ENCODE measurements at regions not wholly inside any gene's neighbourhood (a gene's known extent, or its start where the extent isn't known, plus 50 kb on each side); places are given as distances from the start of the nearest gene placed in this dataset.
"Not testable (repeated sequence)": the region's sequence is repeated elsewhere in the genome, so short reads cannot be mapped to it uniquely, and the experiment has no call there.

DNA sequence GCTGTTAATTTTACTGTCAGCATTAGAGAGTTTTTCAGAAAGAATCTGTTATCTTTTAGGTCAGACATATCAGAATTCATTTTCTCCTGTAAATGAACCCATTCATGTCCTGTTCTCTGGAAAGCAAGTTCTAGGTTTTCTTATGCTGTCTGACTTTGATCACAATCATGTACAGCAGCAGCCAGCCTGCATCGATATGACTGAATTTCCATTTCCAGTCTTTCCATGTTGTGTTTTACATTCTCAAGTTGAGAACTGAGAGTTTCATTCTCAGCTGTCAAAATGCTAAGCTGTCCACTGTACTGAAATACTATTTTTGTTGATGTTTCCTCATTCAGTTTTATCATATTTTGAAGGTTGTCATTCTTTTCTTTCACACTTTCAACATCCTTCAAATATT is 103.3 kb upstream of the VOPP1 start:
- not testable (repeated sequence) for H3K27ac Mint-ChIP-seq

DNA sequence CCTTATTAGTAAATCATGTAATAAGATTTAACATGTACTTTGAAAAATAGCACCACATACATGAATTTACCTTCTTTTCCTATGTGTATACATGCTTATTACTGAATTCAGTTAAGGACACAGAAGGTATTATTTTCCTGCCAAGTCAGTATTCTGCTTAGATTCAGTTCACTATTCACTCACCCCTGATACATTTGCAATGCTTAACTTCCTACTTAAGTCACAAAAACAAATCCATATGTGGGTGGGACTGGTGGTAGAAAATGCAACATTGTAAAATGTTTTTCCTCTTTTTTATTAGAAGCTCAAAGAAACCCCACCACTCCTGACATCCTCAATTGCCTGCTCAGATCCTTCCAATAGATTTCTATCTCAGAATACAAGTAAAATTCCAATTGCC is 101.2 kb upstream of the VOPP1 start:
- not testable (repeated sequence) for H3K36me3 Mint-ChIP-seq (ENCODE audit: low read depth); H3K27ac Mint-ChIP-seq; DNase-seq; H3K9me3 Mint-ChIP-seq; H3K4me3 Mint-ChIP-seq; H3K4me1 Mint-ChIP-seq (ENCODE audit: low read depth); H3K27me3 Mint-ChIP-seq (ENCODE audit: insufficient read depth)

More for the DNA sequence above, 103.3 kb upstream of the VOPP1 start:
- not testable (repeated sequence) for H3K9me3 Mint-ChIP-seq; H3K36me3 Mint-ChIP-seq (ENCODE audit: low read depth); H3K4me1 Mint-ChIP-seq (ENCODE audit: low read depth); H3K27me3 Mint-ChIP-seq (ENCODE audit: insufficient read depth); DNase-seq; H3K4me3 Mint-ChIP-seq

DNA sequence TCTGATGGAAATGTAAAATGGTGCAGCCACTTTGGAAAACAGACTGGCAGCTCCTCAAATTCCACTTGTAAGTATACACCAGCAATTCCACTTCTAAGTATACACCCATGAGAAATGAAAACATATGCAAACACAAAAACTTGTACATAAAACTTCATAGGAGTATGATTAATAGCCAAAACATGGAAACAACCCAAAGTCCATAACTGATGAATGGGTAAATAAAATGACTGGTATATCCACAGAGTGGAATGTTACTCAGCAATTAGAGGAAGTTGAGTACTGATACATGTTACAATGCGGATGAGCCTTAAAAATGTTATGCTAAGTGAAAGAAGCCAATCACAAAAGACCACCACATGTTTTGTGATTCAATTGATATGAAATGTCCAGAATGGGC is 99.8 kb upstream of the VOPP1 start:
- not testable (repeated sequence) for H3K27ac Mint-ChIP-seq; H3K36me3 Mint-ChIP-seq (ENCODE audit: low read depth); H3K4me1 Mint-ChIP-seq (ENCODE audit: low read depth); H3K27me3 Mint-ChIP-seq (ENCODE audit: insufficient read depth); H3K4me3 Mint-ChIP-seq; H3K9me3 Mint-ChIP-seq; DNase-seq

DNA sequence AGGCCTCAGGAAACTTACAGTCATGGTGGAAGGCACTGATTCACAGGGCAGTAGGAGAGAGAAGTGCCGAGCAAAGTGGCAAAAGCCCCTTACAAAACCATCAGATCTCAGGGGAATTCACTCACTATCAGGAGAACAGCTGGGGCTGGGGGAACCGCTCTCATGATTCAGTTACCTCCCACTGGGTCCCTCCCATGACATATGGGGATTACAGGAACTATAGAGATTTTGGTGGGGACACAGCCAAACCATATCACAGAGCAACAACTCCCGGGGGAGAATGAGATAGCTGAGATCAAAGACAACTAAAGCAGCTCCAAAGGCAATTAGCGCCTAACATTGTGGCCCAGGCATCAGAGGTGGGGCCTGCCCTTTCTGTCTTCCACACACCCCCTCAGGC is 85.4 kb upstream of the VOPP1 start:
- Mint-ChIP-seq H3K4me3 (no peak overlapping the region), H3K27me3 (ENCODE audit: insufficient read depth) (peaks cover 14% of the 10 kb centered on the region), H3K4me1 (ENCODE audit: low read depth) (no peaks in the 10 kb centered on the region), H3K36me3 (ENCODE audit: low read depth) (no peaks in the 10 kb centered on the region), H3K27ac (no peak overlapping the region), H3K9me3 (no peaks in the 10 kb centered on the region)
- no peak for DNase-seq
- TF ChIP-seq, protein P1, sequence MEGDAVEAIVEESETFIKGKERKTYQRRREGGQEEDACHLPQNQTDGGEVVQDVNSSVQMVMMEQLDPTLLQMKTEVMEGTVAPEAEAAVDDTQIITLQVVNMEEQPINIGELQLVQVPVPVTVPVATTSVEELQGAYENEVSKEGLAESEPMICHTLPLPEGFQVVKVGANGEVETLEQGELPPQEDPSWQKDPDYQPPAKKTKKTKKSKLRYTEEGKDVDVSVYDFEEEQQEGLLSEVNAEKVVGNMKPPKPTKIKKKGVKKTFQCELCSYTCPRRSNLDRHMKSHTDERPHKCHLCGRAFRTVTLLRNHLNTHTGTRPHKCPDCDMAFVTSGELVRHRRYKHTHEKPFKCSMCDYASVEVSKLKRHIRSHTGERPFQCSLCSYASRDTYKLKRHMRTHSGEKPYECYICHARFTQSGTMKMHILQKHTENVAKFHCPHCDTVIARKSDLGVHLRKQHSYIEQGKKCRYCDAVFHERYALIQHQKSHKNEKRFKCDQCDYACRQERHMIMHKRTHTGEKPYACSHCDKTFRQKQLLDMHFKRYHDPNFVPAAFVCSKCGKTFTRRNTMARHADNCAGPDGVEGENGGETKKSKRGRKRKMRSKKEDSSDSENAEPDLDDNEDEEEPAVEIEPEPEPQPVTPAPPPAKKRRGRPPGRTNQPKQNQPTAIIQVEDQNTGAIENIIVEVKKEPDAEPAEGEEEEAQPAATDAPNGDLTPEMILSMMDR (IDR thresholded peaks at IDR 0.05), result no peak

DNA sequence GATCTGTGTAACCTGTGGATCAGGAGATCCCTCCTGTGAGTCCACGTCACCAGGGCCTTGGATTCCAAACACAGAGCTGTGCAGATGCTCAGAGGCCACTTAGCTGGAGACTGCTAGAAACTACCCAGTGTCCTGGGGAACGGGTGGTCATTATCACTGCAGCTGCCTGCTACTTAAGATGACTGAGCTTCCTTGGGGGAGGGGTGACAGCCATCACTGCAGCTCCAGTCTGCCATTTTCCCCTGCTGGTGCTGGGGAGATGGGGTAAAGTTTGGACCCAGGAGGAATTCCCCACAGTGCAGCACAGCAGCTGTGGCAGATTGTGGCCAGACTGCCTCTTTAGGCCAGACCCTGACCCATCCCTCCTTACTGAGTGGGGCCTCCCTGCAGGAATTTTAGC is 78.8 kb upstream of the VOPP1 start:
- no peak overlapping the region for H3K27ac Mint-ChIP-seq

DNA sequence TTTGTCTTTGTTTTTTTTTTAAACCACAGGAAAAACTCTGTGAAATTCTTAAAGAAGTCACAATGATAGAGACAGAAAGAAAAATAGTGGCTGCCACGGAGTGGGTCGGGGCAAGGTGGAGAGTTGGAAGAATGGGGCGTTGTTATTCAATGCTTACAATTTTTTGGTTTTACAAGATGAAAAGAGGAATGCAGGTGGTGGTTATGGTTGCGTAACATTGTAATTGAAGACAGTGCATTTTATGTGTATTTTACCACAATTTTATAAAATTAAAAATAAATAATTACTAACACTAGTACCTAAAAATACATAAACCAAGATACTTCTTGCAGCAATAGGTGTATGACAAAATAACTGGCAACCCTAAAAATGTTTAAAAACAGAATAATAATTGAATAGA is 76.9 kb upstream of the VOPP1 start:
- Mint-ChIP-seq H3K4me3 (no peak overlapping the region), H3K9me3 (no peaks in the 10 kb centered on the region), H3K4me1 (ENCODE audit: low read depth) (no peaks in the 10 kb centered on the region), H3K27ac (no peak overlapping the region), H3K27me3 (ENCODE audit: insufficient read depth) (peaks cover 18% of the 10 kb centered on the region), H3K36me3 (ENCODE audit: low read depth) (no peaks in the 10 kb centered on the region)
- TF ChIP-seq, protein P1 (IDR thresholded peaks at IDR 0.05), result no peak
- DNase-seq, result no peak

More for the DNA sequence above, 78.8 kb upstream of the VOPP1 start:
- peaks cover 14% of the 10 kb centered on the region for H3K27me3 Mint-ChIP-seq (ENCODE audit: insufficient read depth)
- H3K4me3 Mint-ChIP-seq, result no peak overlapping the region
- H3K4me1 Mint-ChIP-seq (ENCODE audit: low read depth), result no peaks in the 10 kb centered on the region
- TF ChIP-seq, protein P1 (IDR thresholded peaks at IDR 0.05), result no peak
- no peaks in the 10 kb centered on the region for H3K9me3 Mint-ChIP-seq
- H3K36me3 Mint-ChIP-seq (ENCODE audit: low read depth), result no peaks in the 10 kb centered on the region
- no peak for DNase-seq

DNA sequence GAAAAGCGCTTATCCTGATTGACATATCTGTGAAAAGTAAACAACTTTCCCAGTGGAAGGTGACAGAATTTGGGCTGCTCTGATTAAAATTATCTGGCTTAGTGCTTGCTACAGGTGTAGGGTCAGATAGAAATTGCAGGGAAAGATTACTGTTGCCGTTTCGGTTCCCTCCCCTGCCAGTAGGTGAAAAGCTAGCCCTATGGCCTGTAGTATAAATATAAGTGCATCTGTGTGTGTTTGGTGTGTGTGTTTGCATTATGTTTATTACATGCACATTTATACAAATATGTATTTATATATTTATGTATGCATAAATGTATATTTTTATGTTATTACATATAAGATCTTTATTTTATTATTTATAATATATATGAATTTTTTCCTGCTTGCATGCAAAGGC is 72.3 kb upstream of the VOPP1 start:
- TF ChIP-seq, protein P1 (IDR thresholded peaks at IDR 0.05), result no peak
- Mint-ChIP-seq H3K27me3 (ENCODE audit: insufficient read depth) (peaks cover 16% of the 10 kb centered on the region), H3K27ac (no peak overlapping the region), H3K9me3 (no peaks in the 10 kb centered on the region), H3K4me1 (ENCODE audit: low read depth) (no peaks in the 10 kb centered on the region), H3K36me3 (ENCODE audit: low read depth) (no peaks in the 10 kb centered on the region), H3K4me3 (no peak overlapping the region)
- no peak for DNase-seq
